ENCODE measurements at regions not wholly inside any gene's neighbourhood (a gene's known extent, or its start where the extent isn't known, plus 50 kb on each side); places are given as distances from the start of the nearest gene placed in this dataset.

DNA sequence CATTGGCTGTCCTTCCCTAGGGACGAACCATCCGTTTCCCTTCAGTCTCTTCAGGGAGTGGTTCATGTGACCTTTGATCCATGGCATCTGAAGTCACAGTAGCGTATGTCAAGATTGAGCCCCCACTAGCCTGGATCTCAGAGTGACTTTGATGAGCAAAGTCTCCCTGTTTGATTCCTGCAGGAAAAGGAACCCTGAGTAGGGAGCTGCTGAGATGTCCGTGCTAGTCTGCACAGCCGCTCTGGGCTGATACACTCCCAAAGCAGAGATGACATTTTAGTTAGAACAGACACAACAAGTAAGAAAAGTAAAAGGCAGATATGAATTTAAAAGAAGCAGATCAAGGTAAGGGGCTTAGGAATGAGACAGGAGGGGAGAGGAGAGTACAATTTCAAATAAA is 899.4 kb downstream of the C6orf118 start:
- Histone ChIP-seq H2AFZ (no peak overlapping the region), H3K36me3 (ENCODE audit: low read depth) (no peaks in the 10 kb centered on the region), H3K4me1 (ENCODE audit: insufficient read depth) (no peaks in the 10 kb centered on the region), H3K27ac (no peak overlapping the region), H3K4me3 (no peak overlapping the region), H3K27me3 (replicated peaks; ENCODE audit: insufficient read depth) (no peaks in the 10 kb centered on the region), H3K9ac (no peak overlapping the region), H4K20me1 (ENCODE audit: insufficient read depth) (no peaks in the 10 kb centered on the region), H3F3A (ENCODE audit: insufficient read depth) (no peaks in the 10 kb centered on the region), H3K79me2 (ENCODE audit: insufficient read depth) (no peaks in the 10 kb centered on the region), H3K4me2 (ENCODE audit: unreplicated experiment) (no peak overlapping the region), H3K9me3 (ENCODE audit: low read depth) (no peaks in the 10 kb centered on the region), H3K9me2 (ENCODE audit: insufficient read depth) (no peaks in the 10 kb centered on the region)
- TF ChIP-seq EZH2 (IDR thresholded peaks at IDR 0.05; ENCODE audit: insufficient read depth, poor library complexity, severe bottlenecking) (no peak), EZH2phosphoT487 (IDR thresholded peaks at IDR 0.05; ENCODE audit: insufficient read depth, low read depth) (no peak)
- DNase-seq, result no peak
- 46 to 53% methylated on average over 5 of the region's 5 CpGs for WGBS, 2 experiments (ENCODE audit: low coverage in 1 of 2, low lambda C conversion rate in 2 of 2, missing lambda C conversion rate in 2 of 2)
- in situ Hi-C loops (cut with MboI), result no loop called here

DNA sequence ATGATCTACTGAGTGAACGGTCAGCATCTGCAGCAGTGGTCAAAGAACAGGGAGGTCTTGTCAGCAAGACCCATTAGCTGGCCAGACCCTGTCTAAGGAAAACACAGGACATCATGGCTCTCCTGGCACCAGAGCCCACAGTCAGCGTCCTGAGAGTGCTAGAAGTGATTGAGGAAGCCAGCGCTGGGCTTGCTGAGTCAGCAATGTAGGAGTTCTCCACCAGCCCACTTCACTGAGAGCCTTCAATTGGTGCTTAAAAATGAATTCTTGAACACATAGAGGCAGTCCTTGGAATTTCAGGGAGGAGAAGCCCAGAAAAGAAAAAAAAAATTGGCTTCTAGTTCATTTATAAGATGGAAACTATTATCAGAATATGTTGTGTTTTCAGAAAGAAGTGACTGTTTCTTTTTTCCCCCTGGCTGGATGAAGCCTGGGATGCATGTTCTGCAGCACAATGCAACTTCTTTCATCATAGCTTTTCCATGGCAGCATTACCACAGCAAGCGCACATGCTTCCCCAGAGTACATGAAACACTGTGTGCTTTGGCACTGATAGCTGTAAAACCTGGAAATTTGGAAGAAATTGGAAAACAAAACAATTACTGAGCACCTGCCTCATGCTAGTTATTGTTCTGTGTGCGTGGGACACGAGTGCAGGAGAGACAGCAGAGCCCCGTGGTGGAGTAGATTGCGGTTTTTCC is 899.9 kb downstream of the C6orf118 start:
- Histone ChIP-seq H3K4me3 (no peak overlapping the region), H3K27me3 (replicated peaks; ENCODE audit: insufficient read depth) (no peaks in the 10 kb centered on the region), H3K9me2 (ENCODE audit: insufficient read depth) (no peaks in the 10 kb centered on the region), H3F3A (ENCODE audit: insufficient read depth) (no peaks in the 10 kb centered on the region), H3K27ac (no peak overlapping the region), H3K4me1 (ENCODE audit: insufficient read depth) (no peaks in the 10 kb centered on the region), H3K79me2 (ENCODE audit: insufficient read depth) (no peaks in the 10 kb centered on the region), H3K4me2 (ENCODE audit: unreplicated experiment) (no peak overlapping the region), H4K20me1 (ENCODE audit: insufficient read depth) (no peaks in the 10 kb centered on the region), H3K9me3 (ENCODE audit: low read depth) (no peaks in the 10 kb centered on the region), H3K36me3 (ENCODE audit: low read depth) (no peaks in the 10 kb centered on the region), H2AFZ (no peak overlapping the region), H3K9ac (no peak overlapping the region)
- in situ Hi-C loops (cut with MboI), result no loop called here
- TF ChIP-seq EZH2phosphoT487 (IDR thresholded peaks at IDR 0.05; ENCODE audit: insufficient read depth, low read depth) (no peak), EZH2 (IDR thresholded peaks at IDR 0.05; ENCODE audit: insufficient read depth, poor library complexity, severe bottlenecking) (no peak)
- no peak for DNase-seq
- WGBS, 2 experiments (ENCODE audit: low coverage in 1 of 2, low lambda C conversion rate in 2 of 2, missing lambda C conversion rate in 2 of 2), result 27 to 32% methylated on average over 8 of the region's 8 CpGs

DNA sequence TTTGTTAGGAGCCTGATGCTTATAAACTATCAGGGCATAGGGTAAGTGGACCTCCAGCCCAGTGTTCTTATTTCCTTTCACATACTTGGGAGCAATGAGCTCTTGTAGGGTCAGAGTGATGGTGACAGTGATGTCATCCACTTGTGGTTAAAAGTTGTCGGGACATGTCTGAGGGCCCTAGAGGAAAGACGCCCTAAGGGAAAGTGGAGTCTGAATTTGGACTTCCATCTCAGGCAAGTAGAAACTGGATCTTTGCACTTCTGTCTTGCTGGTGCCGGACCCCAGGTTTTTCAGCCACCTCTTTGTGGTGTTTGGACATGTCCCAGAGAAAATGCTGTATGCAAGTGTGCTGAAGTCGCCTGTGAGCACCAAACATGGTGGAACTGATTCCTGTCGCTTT is 900.5 kb downstream of the C6orf118 start:
- Histone ChIP-seq H2AFZ (no peak overlapping the region), H3K36me3 (ENCODE audit: low read depth) (no peaks in the 10 kb centered on the region), H3K27ac (no peak overlapping the region), H3K4me2 (ENCODE audit: unreplicated experiment) (no peak overlapping the region), H3K9me3 (ENCODE audit: low read depth) (no peaks in the 10 kb centered on the region), H3K4me3 (no peak overlapping the region), H3K27me3 (replicated peaks; ENCODE audit: insufficient read depth) (no peaks in the 10 kb centered on the region), H3K79me2 (ENCODE audit: insufficient read depth) (no peaks in the 10 kb centered on the region), H3K9me2 (ENCODE audit: insufficient read depth) (no peaks in the 10 kb centered on the region), H3K4me1 (ENCODE audit: insufficient read depth) (no peaks in the 10 kb centered on the region), H3F3A (ENCODE audit: insufficient read depth) (no peaks in the 10 kb centered on the region), H3K9ac (no peak overlapping the region), H4K20me1 (ENCODE audit: insufficient read depth) (no peaks in the 10 kb centered on the region)
- TF ChIP-seq EZH2 (IDR thresholded peaks at IDR 0.05; ENCODE audit: insufficient read depth, poor library complexity, severe bottlenecking) (no peak), EZH2phosphoT487 (IDR thresholded peaks at IDR 0.05; ENCODE audit: insufficient read depth, low read depth) (no peak)
- in situ Hi-C loops (cut with MboI), result no loop called here
- 43 to 45% methylated on average over 5 of the region's 5 CpGs for WGBS, 2 experiments (ENCODE audit: low coverage in 1 of 2, low lambda C conversion rate in 2 of 2, missing lambda C conversion rate in 2 of 2)
- no peak for DNase-seq

DNA sequence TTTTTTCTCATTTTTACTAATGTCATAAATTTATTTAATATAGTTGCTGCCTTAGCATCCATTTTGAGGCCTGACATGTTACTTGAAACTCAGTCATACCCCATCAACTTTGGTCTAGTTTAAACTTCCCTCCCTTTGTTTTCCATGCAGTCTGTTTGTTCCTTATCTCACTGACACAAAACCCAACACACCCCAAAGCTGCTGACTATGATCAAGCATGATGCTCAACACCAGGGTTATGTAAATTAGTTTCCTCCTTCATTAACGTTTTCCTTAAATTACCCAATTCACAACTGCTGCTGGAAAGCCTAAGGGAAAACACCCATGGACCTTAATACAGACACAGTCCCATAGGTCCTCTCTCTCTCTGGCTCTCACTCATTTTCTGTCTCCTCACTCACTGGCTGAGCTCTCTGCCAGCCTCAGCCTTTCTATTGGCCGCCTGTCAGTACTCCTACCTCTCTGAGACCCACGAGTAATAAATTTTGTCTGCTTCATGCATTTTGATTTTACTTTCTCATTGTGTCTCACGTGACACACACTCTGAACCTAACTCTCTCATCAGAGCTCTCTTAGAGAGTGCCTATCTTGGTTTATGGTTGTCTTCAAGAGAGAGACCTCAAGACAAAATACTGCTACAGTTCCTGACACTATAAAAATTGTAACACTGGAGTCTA is 904.5 kb downstream of the C6orf118 start:
- Histone ChIP-seq H3K79me2 (ENCODE audit: insufficient read depth) (no peaks in the 10 kb centered on the region), H2AFZ (no peak overlapping the region), H3K4me3 (no peak overlapping the region), H3K9me3 (ENCODE audit: low read depth) (no peaks in the 10 kb centered on the region), H3K4me2 (ENCODE audit: unreplicated experiment) (no peak overlapping the region), H3K36me3 (ENCODE audit: low read depth) (no peaks in the 10 kb centered on the region), H3K27ac (no peak overlapping the region), H3K27me3 (replicated peaks; ENCODE audit: insufficient read depth) (no peaks in the 10 kb centered on the region), H4K20me1 (ENCODE audit: insufficient read depth) (no peaks in the 10 kb centered on the region), H3F3A (ENCODE audit: insufficient read depth) (no peaks in the 10 kb centered on the region), H3K9me2 (ENCODE audit: insufficient read depth) (no peaks in the 10 kb centered on the region), H3K9ac (no peak overlapping the region), H3K4me1 (ENCODE audit: insufficient read depth) (no peaks in the 10 kb centered on the region)
- DNase-seq, result no peak
- no peak for TF ChIP-seq EZH2 (IDR thresholded peaks at IDR 0.05; ENCODE audit: insufficient read depth, poor library complexity, severe bottlenecking)
- no peak for TF ChIP-seq EZH2phosphoT487 (IDR thresholded peaks at IDR 0.05; ENCODE audit: insufficient read depth, low read depth)
- in situ Hi-C loops (cut with MboI), result no loop called here
- WGBS, 2 experiments (ENCODE audit: low coverage in 1 of 2, low lambda C conversion rate in 2 of 2, missing lambda C conversion rate in 2 of 2), result 17 to 18% methylated on average over 4 of the region's 4 CpGs
